GM19328 (cell line): ENCODE measurements at regions not wholly inside any gene's neighbourhood (a gene's known extent, or its start where the extent isn't known, plus 50 kb on each side); places are given as distances from the start of the nearest gene placed in this dataset.

Experiments used
- ATAC-seq: cut with Tn5 transposase; IDR thresholded peaks from one replicate; pipeline ENCODE4 v1.9.1; 2021; ENCODE audit warnings: mild to moderate bottlenecking, moderate library complexity; ENCODE audit not compliant: unreplicated experiment

DNA sequence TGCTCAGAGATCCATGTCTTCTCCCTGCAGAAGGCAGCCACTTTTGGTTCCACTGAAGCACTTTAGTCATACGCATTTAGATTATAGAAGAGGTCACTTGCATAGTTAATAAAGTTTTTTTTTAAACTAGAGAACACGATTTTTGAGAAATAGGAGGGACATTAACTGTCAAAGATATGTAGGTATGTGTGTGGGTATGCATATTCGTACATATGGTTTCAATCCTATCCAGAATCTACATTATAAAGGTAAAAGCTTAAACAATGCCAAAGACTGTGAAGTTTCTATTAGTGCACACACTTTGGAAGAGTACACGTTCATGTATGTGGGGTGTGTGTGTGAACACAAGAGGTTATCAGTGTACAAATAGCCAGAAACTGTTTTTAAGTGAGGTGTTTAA lies 103.2 kb downstream of the BTBD3 start:
- no peak for ATAC-seq

- ATAC-seq, result no peak
Observed at GRCh38 chr20:12022126-12022525, 104.4 kb downstream of the BTBD3 start.

GRCh38 chr20:12023194-12023795 lies 105.6 kb downstream of the BTBD3 start:
- ATAC-seq, result no peak

DNA sequence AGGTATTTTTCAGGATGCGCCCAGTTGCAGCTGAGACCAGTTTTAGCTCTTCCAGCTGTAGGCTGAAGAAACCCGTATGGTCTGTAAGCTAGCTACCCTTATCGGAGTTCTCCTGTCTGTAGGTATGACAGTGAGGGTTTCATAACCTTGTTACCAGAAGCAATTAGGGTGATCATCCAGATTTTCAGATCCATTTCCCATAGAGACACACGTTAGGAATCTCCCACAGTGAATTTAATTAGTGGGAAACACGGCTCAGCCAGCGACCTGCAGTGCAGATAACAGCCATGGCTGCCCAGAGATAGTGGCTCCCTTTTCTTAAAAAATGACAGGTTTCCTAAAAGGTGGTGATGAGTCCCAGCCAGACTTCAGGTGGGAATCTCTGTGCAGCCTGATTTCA lies 111.1 kb downstream of the BTBD3 start:
- ATAC-seq, result no peak

- no peak for ATAC-seq
Observed at GRCh38 chr20:12030470-12030869, 112.8 kb downstream of the BTBD3 start.

GRCh38 chr20:12036142-12036541 lies 118.4 kb downstream of the BTBD3 start:
- ATAC-seq, result no peak

DNA sequence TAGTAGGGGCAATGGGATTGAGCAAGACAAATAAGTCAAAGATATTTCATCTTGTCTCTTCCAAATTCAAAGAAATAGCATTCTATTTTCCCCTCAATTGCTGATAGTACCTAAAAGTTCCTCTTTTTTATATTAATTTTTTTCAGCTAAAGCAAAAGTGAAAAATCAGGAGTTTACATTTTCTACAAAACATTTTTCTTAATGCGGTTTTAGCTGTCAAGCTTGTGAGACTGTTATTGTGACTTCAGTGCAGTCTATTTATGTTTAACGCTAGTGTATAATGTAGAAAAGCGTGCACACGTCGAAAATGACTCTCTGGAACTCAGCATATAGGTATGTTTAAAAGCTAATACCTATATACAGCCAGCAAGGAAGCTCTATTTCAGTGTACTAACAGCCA lies 119.8 kb downstream of the BTBD3 start:
- ATAC-seq, result no peak

- no peak for ATAC-seq
Observed at GRCh38 chr20:12040261-12040660, 122.6 kb downstream of the BTBD3 start.

- ATAC-seq, result no peak
Observed at GRCh38 chr20:12044969-12045368, 127.3 kb downstream of the BTBD3 start.

GRCh38 chr20:12047838-12048432 lies 130.2 kb downstream of the BTBD3 start:
- ATAC-seq, result no peak

DNA sequence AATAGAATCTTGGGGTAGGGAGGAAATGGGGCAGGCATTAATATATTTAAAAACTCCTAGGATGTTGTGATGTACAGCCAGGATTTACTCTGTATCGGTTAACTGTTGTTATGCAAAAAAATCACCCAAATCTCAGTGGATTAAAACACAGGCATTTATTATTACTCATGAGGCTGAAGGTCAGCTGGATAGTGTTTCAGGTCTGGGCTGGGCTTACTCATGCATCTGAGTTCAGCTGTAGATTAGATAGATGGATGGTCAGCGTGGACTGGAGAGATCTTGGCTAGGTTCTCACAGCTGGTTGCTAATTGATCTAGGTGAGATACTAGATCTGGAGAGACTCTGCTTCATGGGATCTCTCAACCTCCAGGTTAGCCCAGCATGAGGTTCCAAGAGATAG lies 131.4 kb downstream of the BTBD3 start:
- no peak for ATAC-seq

- ATAC-seq, result no peak
Observed at GRCh38 chr20:12051206-12052163, 133.8 kb downstream of the BTBD3 start.

DNA sequence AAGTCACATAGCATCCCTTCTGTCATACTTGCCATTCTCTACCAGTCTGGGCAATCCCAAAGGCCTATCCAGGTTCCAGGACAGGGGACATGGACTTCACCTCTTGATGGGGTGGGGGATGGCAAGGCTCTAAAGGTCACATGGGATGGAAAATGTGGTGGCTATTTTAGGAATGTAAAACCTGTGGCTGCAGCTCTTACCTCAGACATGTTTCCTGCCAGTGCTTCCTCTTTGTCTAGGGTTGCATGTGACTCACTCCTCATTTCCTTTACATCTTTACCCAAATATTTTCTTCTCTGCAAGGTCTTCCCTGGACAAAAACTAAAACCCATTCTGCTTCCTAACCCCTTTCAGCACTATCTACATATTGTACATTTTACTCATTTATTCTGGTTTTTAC lies 135.7 kb downstream of the BTBD3 start:
- ATAC-seq, result no peak

- no peak for ATAC-seq
Observed at GRCh38 chr20:12054556-12054955, 136.9 kb downstream of the BTBD3 start.

DNA sequence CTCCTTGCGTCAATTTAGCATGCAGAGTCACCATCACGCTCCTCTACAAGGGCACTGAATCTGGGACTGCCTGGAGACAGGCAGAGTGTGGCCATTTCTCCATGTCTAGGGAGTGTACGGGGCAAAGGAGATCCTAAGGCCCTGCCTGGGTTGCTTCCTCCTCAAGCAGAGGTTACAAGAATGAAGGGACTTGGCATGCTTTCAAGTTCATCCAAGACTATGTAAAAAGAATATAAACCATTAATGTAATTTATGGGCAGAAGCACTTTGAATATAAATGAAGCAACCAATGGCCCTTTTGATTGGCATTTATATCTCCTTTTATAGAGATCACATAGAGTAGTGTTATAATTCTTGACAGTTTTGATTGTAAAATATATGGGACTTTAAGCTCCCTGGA lies 137.5 kb downstream of the BTBD3 start:
- no peak for ATAC-seq

GRCh38 chr20:12056839-12057238 lies 139.1 kb downstream of the BTBD3 start:
- ATAC-seq, result no peak

DNA sequence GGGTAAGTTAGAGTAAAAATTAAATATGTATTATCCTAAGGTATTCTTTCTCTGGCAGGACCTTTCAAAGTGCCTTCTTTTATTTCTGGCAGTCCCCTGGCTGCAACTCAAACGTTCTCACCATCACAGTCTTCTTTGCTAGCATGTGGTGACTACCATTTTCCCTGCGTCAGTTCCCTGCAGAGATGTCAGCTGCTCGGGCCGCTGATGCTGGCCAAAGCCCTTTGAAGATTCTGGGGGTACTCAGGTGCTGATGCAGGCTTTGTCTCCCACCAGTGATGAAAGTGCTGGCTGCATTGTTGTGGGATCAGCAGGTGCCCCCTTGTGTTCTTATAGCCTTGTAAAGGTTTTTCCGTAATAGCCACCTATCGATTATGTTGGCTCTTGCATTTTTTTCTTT lies 140.1 kb downstream of the BTBD3 start:
- no peak for ATAC-seq

DNA sequence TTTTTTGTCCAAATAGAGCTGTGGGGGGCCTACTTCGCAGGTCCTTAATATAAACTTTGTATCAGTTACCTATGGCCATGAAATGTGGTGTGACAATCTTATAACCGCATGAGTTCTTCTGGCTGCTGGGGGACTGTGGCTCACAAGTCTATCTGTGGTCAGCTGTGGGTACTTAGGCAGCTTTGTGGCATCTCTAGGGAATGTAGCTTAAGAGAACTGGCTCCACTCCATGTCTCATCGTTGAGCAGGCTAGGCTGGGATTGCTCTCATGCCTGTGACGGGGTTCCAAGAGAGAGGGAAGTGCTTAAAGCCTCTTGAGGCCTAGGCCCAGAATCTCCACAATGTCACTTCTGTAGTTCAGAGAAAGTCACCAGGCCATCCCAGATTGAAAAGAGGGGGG lies 140.5 kb downstream of the BTBD3 start:
- ATAC-seq, result no peak

- no peak for ATAC-seq
Observed at GRCh38 chr20:12061466-12061865, 143.8 kb downstream of the BTBD3 start.

GRCh38 chr20:12063106-12063684 lies 145.5 kb downstream of the BTBD3 start:
- no peak for ATAC-seq

DNA sequence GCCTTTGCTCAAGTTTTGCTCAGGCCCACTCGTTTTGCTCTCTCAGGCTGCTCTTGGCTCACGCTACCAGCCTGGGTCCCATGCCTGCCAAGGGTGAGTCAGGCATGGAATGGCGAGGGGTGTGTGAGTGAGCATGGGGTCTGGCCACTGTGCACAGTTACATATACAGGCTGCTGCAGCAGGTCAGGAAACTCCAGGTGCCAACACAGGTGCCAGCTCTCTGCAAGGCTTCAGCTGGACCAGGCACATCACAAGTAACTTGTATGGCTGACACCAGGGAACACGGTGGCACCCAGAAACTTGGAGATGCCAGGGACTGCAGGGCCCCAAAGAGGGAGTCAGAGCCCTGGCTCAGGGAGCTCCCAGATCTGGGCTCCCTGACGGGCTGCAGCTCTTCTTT lies 146.8 kb downstream of the BTBD3 start:
- no peak for ATAC-seq

DNA sequence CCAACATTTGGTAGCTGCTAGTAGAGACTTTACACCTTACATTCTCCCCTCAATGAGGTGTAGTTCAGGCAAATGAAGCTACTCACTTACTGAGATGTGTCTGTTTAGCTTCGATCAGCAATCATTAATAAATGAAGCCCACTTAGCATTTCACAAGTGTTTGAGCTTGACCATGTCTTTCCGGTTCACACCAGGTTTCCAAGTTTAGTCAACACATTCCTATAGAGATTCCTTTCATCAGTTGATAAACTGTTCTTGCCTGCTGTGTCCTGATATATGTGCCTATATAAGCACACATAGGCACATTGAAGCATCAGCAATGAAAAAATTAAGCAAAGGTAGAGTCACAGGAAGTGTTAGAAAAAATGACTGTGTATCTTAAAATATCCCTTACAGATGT lies 150.0 kb downstream of the BTBD3 start:
- ATAC-seq, result no peak
